ENCODE measurements at regions not wholly inside any gene's neighbourhood (a gene's known extent, or its start where the extent isn't known, plus 50 kb on each side); places are given as distances from the start of the nearest gene placed in this dataset.

DNA sequence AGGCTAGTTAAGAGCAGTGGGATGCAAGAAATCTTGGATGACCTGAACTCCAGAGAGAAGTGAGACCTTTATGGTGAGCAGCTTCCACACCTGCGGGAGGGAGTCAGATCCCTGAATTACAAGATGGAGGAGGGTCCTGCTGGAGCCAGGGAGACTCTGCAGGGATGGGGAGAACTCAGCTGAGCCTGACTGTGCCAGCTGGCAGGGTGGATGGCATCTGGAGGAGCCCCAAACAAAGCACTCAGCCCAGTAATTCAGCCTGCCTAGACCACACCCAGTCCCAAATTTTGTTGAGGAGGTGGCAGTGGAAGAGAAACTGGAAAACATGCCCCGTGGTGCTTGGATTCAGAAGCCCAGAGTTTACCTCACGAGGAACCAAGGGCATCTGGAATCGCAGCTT is 208.2 kb downstream of the WDR11 start:
- Histone ChIP-seq H3F3A (replicated peaks; ENCODE audit: low read depth) (no peaks in the 10 kb centered on the region), H4K20me1 (replicated peaks; ENCODE audit: insufficient read depth) (no peaks in the 10 kb centered on the region), H3K27me3 (ENCODE audit: insufficient read depth) (no peaks in the 10 kb centered on the region), H3K4me2 (no peak overlapping the region), H3K79me2 (replicated peaks; ENCODE audit: insufficient read depth) (no peaks in the 10 kb centered on the region), H2AFZ (no peak overlapping the region), H3K4me1 (ENCODE audit: insufficient read depth) (no peaks in the 10 kb centered on the region), H3K9me2 (ENCODE audit: insufficient read depth) (no peaks in the 10 kb centered on the region; the same call in none of the 2 replicates), H3K4me3 (no peak overlapping the region), H3K36me3 (ENCODE audit: insufficient read depth) (no peaks in the 10 kb centered on the region), H3K27ac (ENCODE audit: low read depth) (no peak overlapping the region)
- Mint-ChIP-seq H3K9me3 (no peaks in the 10 kb centered on the region; the same call in 2 of the 3 replicates), H3K4me1 (no peaks in the 10 kb centered on the region), H3K27me3 (ENCODE audit: insufficient read depth, low read depth, poor library complexity) (peaks cover 3% of the 10 kb centered on the region), H3K4me3 (no peak overlapping the region), H3K36me3 (ENCODE audit: low read depth) (no peaks in the 10 kb centered on the region), H3K27ac (no peak overlapping the region)
- DNase-seq (ENCODE audit: low spot score) = no peak
- no peak for ATAC-seq
- TF ChIP-seq ZNF331 (CRISPR knock-in tag; IDR thresholded peaks at IDR 0.05; ENCODE audit: low read depth) = no peak
- TF ChIP-seq ZNF462 (CRISPR knock-in tag; IDR thresholded peaks at IDR 0.05) = no peak
- TF ChIP-seq, protein P1, sequence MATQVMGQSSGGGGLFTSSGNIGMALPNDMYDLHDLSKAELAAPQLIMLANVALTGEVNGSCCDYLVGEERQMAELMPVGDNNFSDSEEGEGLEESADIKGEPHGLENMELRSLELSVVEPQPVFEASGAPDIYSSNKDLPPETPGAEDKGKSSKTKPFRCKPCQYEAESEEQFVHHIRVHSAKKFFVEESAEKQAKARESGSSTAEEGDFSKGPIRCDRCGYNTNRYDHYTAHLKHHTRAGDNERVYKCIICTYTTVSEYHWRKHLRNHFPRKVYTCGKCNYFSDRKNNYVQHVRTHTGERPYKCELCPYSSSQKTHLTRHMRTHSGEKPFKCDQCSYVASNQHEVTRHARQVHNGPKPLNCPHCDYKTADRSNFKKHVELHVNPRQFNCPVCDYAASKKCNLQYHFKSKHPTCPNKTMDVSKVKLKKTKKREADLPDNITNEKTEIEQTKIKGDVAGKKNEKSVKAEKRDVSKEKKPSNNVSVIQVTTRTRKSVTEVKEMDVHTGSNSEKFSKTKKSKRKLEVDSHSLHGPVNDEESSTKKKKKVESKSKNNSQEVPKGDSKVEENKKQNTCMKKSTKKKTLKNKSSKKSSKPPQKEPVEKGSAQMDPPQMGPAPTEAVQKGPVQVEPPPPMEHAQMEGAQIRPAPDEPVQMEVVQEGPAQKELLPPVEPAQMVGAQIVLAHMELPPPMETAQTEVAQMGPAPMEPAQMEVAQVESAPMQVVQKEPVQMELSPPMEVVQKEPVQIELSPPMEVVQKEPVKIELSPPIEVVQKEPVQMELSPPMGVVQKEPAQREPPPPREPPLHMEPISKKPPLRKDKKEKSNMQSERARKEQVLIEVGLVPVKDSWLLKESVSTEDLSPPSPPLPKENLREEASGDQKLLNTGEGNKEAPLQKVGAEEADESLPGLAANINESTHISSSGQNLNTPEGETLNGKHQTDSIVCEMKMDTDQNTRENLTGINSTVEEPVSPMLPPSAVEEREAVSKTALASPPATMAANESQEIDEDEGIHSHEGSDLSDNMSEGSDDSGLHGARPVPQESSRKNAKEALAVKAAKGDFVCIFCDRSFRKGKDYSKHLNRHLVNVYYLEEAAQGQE (IDR thresholded peaks at IDR 0.05; ENCODE audit: unreplicated experiment) = no peak
- TF ChIP-seq CTCF (conservative IDR thresholded peaks at IDR 0.05; ENCODE audit: low read depth in 2 of 2) = no peak
- no peak for TF ChIP-seq ZNF114 (CRISPR knock-in tag; IDR thresholded peaks at IDR 0.05)
- TF ChIP-seq NANOG (IDR thresholded peaks at IDR 0.05; ENCODE audit: borderline replicate concordance) = no peak
- TF ChIP-seq, protein P2, sequence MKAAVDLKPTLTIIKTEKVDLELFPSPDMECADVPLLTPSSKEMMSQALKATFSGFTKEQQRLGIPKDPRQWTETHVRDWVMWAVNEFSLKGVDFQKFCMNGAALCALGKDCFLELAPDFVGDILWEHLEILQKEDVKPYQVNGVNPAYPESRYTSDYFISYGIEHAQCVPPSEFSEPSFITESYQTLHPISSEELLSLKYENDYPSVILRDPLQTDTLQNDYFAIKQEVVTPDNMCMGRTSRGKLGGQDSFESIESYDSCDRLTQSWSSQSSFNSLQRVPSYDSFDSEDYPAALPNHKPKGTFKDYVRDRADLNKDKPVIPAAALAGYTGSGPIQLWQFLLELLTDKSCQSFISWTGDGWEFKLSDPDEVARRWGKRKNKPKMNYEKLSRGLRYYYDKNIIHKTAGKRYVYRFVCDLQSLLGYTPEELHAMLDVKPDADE (IDR thresholded peaks at IDR 0.05) = no peak
- no peak for TF ChIP-seq JUNB (IDR thresholded peaks at IDR 0.05; ENCODE audit: unreplicated experiment)
- TF ChIP-seq EZH2phosphoT487 (IDR thresholded peaks at IDR 0.05; ENCODE audit: unreplicated experiment) = no peak

Measured in GM23338 (cell line).